BE2C (cell line): ENCODE measurements at regions not wholly inside any gene's neighbourhood (a gene's known extent, or its start where the extent isn't known, plus 50 kb on each side); places are given as distances from the start of the nearest gene placed in this dataset.

ENCODE experiments used
- DNase-seq: peaks from one replicate; pipeline ENCODE4 v3.0.0-alpha.2; 2020
- H3K27me3 ChIP-seq: fragments of 250-450 bp; sonication (Bioruptor Pico); 2 replicates; pipeline ENCODE4 v1.5.1; 2020; ENCODE audit warnings: mild to moderate bottlenecking
- H3K36me3 ChIP-seq: fragments of 250-450 bp; sonication (Bioruptor Pico); 2 replicates; pipeline ENCODE4 v1.5.1; 2020; ENCODE audit warnings: mild to moderate bottlenecking
- H3K4me1 ChIP-seq: fragments of 250-450 bp; sonication (Bioruptor Pico); 2 replicates; pipeline ENCODE4 v1.5.1; 2020
- H3K4me3 ChIP-seq: 2 replicates; pipeline ENCODE4 v1.5.1; 2011; ENCODE audit warnings: low read depth, low read length
- H3K9me3 ChIP-seq: fragments of 250-450 bp; sonication (Bioruptor Pico); 2 replicates; pipeline ENCODE4 v1.5.1; 2020
- TF ChIP-seq, protein P1 (sequence below): IDR thresholded peaks from 2 replicates; pipeline ENCODE4 v1.5.1; 2012; ENCODE audit warnings: mild to moderate bottlenecking, low read depth, low read length

DNA sequence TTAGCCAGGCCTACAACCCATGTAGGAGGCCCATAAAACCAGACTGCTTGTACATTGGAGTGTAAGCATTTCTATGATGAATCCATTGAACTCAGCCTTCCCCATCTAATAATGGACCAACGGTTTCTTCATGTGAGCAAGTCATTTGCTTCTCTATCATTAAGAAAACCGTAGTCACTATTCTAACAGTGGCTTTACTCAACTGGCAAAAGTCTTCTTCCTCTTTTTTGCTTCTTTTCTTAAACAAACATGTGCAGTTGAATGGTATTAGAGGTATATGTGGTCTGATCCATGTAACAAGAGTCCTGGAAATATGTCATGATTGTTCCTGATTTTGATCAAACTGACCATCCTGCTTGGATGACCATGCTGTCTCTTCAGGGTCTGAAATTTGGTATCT lies 132.4 kb upstream of the STXBP5 start:
- DNase-seq, result no peak
- no peaks in the 10 kb centered on the region for H3K9me3 ChIP-seq
- H3K36me3 ChIP-seq, result no peaks in the 10 kb centered on the region
- TF ChIP-seq, protein P1, sequence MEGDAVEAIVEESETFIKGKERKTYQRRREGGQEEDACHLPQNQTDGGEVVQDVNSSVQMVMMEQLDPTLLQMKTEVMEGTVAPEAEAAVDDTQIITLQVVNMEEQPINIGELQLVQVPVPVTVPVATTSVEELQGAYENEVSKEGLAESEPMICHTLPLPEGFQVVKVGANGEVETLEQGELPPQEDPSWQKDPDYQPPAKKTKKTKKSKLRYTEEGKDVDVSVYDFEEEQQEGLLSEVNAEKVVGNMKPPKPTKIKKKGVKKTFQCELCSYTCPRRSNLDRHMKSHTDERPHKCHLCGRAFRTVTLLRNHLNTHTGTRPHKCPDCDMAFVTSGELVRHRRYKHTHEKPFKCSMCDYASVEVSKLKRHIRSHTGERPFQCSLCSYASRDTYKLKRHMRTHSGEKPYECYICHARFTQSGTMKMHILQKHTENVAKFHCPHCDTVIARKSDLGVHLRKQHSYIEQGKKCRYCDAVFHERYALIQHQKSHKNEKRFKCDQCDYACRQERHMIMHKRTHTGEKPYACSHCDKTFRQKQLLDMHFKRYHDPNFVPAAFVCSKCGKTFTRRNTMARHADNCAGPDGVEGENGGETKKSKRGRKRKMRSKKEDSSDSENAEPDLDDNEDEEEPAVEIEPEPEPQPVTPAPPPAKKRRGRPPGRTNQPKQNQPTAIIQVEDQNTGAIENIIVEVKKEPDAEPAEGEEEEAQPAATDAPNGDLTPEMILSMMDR, result no peak
- H3K4me3 ChIP-seq, result no peak overlapping the region
- H3K4me1 ChIP-seq, result no peaks in the 10 kb centered on the region
- no peaks in the 10 kb centered on the region for H3K27me3 ChIP-seq

DNA sequence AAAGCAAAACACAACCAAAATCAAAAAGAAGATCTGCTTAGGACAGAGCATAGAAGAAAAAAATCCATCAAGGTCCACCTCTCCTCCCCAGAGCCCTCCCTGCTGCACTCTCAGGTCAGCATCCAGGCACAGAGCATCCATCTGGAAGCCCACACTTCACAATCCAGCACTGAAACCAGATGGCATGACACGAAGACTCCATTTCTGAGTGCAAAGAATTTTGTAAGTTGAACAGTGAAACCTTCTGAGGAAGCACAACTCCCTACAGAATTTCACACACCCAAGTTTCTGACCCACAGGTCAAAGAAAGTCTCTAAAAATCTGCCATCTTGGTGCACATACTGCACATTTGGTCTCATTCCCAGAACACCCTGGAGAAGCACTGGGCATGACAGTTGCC lies 128.8 kb upstream of the STXBP5 start:
- H3K27me3 ChIP-seq, result no peaks in the 10 kb centered on the region

DNA sequence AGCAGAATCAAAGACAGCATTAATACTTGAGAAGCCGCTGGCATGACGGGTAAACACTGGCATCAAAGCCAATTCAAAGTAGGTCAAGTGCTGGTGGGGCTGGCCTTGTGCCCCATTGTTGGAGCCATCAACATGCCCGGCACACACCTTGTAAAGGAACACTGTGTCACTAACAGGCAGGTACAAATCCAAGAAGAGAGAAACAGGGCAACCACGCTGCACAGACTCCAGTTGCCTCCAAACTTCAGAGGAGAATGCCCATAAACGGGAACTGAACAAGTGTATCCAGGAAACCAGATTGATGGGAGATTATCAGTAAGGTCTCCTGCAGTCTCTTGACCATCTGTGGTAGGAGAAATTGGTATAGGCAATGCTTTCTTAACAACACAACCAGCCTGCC lies 127.0 kb upstream of the STXBP5 start:
- Histone ChIP-seq H3K9me3 (no peaks in the 10 kb centered on the region), H3K4me3 (no peak overlapping the region), H3K4me1 (no peaks in the 10 kb centered on the region), H3K27me3 (no peaks in the 10 kb centered on the region), H3K36me3 (no peaks in the 10 kb centered on the region)
- no peak for DNase-seq
- TF ChIP-seq, protein P1, result no peak

More for the DNA sequence above, 128.8 kb upstream of the STXBP5 start:
- Histone ChIP-seq H3K36me3 (no peaks in the 10 kb centered on the region), H3K9me3 (no peaks in the 10 kb centered on the region), H3K4me1 (no peaks in the 10 kb centered on the region), H3K4me3 (no peak overlapping the region)
- TF ChIP-seq, protein P1, result no peak
- no peak for DNase-seq

DNA sequence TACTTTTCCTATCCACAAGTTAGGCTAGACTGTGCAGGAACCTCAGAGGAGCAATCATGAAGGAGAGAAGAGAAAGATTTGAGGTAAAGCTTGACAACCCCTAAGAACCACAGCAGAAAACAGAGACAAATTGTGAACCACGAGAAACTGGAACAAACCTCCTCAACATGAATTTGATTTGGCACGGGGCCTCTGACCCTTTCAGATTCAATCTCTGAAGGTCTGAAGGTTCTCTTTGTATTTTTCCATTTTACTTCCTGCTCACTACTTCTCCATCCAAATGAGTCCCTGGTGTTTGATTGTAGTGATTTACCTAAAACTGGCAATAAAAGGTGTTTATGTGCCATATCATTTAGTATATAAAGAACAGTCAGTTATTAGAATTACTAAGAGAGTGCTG lies 126.1 kb upstream of the STXBP5 start:
- TF ChIP-seq, protein P1, result no peak
- H3K36me3 ChIP-seq, result no peaks in the 10 kb centered on the region

DNA sequence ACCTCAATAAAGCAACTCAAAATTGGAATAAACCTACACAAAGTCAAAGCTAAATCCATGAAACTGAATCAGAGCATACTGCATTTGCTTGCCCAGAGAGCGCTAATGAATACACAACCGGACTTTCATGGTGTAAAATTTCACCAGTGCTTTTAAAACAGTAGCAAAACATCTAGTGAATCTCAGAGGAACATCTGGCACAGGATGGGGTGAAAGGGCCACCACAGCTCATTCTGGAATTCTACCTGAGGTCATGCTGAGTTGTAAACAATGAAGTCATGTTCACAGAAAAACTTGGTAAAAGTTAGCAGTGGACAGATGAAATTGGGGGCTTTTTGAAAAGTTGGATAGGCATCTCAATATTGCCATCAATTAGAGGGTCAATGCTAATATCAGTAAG lies 125.6 kb upstream of the STXBP5 start:
- DNase-seq, result no peak
- Histone ChIP-seq H3K36me3 (no peaks in the 10 kb centered on the region), H3K27me3 (no peaks in the 10 kb centered on the region), H3K4me3 (no peak overlapping the region), H3K4me1 (no peaks in the 10 kb centered on the region), H3K9me3 (no peaks in the 10 kb centered on the region)
- TF ChIP-seq, protein P1, result no peak

More for the DNA sequence above, 126.1 kb upstream of the STXBP5 start:
- Histone ChIP-seq H3K4me1 (no peaks in the 10 kb centered on the region), H3K27me3 (no peaks in the 10 kb centered on the region), H3K4me3 (no peak overlapping the region), H3K9me3 (no peaks in the 10 kb centered on the region)
- no peak for DNase-seq

DNA sequence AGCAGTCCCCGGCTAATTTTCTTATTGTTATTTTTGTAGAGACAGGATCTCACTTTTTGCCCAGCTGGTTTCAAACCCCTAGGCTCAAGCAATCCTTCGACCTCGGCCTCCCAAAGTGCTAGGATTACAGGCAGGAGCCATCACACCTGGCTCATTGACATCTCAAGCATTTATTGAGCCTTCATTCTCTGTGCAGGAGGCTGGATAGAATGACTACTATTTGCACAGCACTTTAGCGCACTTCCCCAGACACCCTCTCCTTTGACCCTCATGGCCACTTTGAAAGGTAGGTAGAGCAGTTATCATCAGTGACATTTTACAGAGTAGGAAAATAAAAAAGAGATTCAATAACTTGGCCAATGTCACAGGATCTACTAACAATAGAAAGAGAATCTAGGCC lies 124.0 kb upstream of the STXBP5 start:
- no peak for DNase-seq
- H3K4me3 ChIP-seq, result no peak overlapping the region
- TF ChIP-seq, protein P1, result no peak
- no peaks in the 10 kb centered on the region for H3K9me3 ChIP-seq
- H3K4me1 ChIP-seq, result no peaks in the 10 kb centered on the region
- no peaks in the 10 kb centered on the region for H3K36me3 ChIP-seq
- no peaks in the 10 kb centered on the region for H3K27me3 ChIP-seq
